GM03348 (cell line): ENCODE measurements at regions not wholly inside any gene's neighbourhood (a gene's known extent, or its start where the extent isn't known, plus 50 kb on each side); places are given as distances from the start of the nearest gene placed in this dataset.
"Not testable (repeated sequence)": the region's sequence is repeated elsewhere in the genome, so short reads cannot be mapped to it uniquely, and the experiment has no call there.

Experiments
- DNase-seq: peaks from one replicate; pipeline ENCODE4 v3.0.0; 2012; ENCODE audit warnings: low spot score

DNA sequence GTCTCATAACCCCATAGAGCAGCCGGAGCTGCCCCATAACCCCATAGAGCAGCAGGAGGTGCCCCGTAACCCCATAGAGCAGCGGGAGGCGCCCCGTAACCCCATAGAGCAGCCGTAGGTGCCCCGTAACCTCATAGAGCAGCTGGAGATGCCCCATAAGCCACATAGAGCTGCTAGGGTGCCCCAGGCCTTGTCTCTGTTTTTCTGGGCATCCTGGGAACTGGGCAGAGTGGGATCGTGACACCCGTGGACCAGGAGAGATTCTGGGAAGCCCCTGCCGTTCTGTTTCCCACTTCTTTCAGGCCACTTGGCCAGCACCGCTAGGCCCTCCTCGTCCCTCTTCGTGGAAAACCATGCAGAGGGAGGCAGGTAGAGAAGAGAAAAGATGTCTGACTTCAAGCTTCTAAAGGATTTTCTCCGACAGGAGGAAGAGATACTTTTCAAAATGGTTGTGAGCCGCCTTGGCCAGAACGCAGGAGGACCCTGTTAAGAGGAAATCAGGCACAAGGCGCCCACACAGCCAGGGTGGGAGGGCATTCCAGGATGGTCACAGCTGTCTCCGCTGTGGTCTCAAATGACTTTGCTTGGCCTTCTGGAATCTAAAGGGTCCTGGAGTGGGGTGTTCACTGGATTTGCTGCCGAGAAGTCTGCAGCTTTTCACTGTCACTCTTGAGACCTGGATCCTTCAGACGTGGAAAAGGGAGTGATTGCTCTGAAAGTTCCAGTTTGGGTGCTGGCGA is 171.8 kb downstream of the NPIPB11 start:
- DNase-seq = not testable (repeated sequence)

- not testable (repeated sequence) for DNase-seq
Observed at GRCh38 chr16:29233705-29234404, 172.7 kb downstream of the NPIPB11 start.

- DNase-seq = no peak
Observed at GRCh38 chr16:29232811-29233704, 173.5 kb downstream of the NPIPB11 start.

GRCh38 chr16:29232160-29232705 is 174.3 kb downstream of the NPIPB11 start:
- DNase-seq = not testable (repeated sequence)

GRCh38 chr16:29231244-29231643 is 175.3 kb downstream of the NPIPB11 start:
- peak; percentile 30 for DNase-seq

- DNase-seq = peak; percentile 44
Observed at GRCh38 chr16:29230671-29231096, 175.8 kb downstream of the NPIPB11 start.

GRCh38 chr16:29230006-29230668 is 176.4 kb downstream of the NPIPB11 start:
- not testable (repeated sequence) for DNase-seq

DNA sequence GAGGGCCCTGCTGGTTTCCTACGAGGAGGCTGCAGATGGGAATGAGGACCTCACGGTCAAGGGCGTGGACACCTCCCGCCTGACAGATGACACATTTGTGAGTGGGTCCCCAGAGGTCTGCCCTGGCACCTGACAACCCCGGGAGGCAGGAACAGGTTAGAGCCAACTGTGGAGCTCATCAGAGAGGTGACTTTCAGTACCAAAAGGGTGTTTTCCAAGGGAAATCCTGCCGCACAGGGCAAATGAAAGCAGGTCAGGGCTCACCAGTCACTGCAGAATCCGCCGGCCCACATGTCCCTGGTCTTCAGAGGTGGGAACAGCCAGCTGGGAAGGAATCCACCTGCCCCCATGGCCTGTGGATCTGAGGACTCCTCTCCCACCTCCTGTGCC is 176.9 kb downstream of the NPIPB11 start:
- DNase-seq = not testable (repeated sequence)

DNA sequence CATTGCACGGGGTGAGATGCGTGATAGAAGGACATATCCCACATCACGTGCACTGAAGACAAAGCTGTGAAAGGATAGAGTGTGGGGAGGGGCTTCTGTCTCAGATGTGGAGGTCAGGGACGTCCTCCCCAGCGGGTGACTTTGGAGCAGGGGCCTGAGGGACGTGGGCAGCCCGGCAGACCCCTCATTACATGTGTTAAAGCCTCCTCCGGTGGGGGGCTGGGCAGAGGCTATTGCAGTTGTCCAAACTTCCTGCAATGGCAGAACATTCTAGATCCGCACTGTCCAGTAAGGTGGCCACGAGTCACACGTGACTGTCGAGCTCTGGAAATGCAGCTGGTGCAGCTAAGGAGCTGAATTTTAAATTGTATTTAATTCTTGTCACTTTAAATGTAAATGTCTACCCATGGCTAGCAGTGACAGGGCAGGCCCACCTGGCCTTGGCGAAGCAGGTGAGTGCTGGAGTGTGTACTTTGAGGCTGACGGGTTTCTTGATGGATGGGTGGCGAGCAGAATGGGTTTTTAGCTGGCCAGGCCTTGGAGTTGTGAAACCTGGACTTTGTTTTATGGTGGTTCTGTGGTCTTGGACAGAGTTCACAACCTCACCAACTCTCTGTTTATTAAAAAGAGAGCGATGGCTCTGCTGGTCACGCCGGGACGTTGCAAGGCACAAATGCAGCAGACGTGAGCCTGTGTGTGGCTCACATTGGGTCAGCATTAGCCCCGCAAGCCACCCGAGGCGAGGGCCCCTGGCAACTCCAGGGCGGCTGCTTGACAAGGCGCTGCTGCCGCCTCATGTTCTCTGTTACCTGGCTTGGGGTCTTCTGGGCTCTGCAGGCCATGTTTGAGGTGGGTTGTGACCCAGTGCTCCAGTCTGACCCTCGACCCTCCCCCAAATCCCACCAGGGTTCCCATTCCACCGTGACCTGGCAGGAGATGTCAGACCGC is 177.6 kb downstream of the NPIPB11 start:
- not testable (repeated sequence) for DNase-seq

GRCh38 chr16:29227751-29228663 is 178.5 kb downstream of the NPIPB11 start:
- DNase-seq = not testable (repeated sequence)

DNA sequence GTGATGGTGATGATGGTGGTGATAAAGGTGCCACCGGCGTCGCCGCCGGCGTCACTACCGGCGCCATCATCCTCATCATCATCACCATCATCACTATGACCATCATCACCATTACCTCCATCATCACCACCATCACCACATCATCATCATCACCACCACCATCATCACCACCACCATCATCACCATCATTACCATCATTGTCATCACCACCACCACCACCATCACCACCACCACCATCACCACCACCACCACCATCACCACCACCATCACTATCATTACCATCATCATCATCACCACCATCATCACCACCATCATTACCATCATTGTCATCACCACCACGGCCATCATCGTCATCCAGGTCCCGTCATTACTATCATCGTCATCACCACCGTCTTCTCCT is 179.7 kb downstream of the NPIPB11 start:
- no peak for DNase-seq

- DNase-seq = not testable (repeated sequence)
Observed at GRCh38 chr16:29224675-29225074, 181.8 kb downstream of the NPIPB11 start.

- DNase-seq = not testable (repeated sequence)
Observed at GRCh38 chr16:29222615-29223014, 183.9 kb downstream of the NPIPB11 start.

GRCh38 chr16:29222008-29222407 is 184.5 kb downstream of the NPIPB11 start:
- not testable (repeated sequence) for DNase-seq

GRCh38 chr16:29221281-29221955 is 185.1 kb downstream of the NPIPB11 start:
- DNase-seq = peak; percentile 25

DNA sequence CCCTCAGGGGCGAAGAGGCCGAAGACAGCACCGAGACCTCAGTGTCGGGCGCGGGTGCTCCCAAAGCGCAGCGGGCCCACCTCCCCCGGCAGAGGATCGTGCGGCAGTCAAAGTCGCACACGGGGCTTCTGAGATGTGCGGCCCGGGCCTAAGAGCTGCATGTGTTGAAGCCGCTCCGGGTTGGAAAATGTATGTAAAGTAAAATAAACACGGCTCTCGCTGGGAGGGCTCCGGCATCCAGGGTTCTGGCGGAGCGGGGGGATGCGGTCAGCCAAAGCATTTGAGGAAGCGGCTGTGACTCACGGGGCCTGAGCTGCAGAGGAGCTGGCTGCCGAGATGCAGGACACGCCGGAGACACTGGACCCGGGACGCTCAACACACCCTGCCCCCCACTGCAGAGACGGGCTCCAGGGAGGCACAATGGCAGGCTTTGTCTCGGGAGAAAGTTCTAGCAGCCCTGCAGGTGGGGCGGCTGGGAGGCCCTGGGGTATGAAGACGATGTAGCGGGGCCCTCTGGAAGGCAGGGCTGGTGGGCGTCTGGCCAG is 185.8 kb downstream of the NPIPB11 start:
- peak; percentile 52 for DNase-seq

- DNase-seq = peak; percentile 24
Observed at GRCh38 chr16:29219966-29220646, 186.4 kb downstream of the NPIPB11 start.

GRCh38 chr16:29219562-29219961 is 186.9 kb downstream of the NPIPB11 start:
- not testable (repeated sequence) for DNase-seq
